ENCODE measurements at regions not wholly inside any gene's neighbourhood (a gene's known extent, or its start where the extent isn't known, plus 50 kb on each side); places are given as distances from the start of the nearest gene placed in this dataset.

DNA sequence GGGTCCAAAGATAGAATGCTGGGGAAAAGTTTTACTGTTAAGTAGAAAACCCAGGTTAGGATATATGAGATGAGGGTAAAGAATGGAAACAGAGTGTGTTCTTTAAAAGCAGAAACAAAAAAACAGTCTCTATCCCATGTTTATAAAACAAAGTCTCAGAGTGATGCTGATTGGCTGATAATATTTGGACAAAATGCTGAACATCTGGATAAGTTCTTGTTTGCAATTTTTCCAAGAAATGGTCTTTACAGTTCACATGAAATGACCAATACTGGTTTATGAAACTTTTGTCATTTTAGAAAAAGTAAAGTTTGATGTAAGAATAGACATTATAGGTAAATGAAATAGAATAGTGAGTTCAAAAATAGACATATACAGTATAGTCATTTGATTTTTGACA is 96.2 kb upstream of the EYS start:
- H3K27me3 ChIP-seq, result no peaks in the 10 kb centered on the region

DNA sequence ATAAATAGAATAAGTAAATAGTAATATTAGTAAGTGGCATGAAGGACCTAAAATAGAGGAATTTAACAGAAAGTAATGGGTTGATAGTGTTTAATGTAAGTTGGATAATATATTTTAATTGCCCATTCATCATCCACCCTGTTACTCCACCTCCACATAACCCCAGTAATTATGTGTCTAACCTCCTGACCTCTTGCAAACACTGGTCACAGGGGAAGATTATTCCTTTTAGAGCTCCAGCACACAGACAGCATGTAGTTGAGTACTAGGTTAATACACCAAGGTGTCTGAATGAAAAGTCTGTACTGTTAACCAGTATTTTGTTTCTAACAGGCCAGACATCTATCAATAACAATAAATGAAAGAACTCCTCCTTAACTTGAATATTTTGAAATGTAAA is 92.4 kb upstream of the EYS start:
- H3K9me3 ChIP-seq (ENCODE audit: low read depth), result no peaks in the 10 kb centered on the region
- H3K79me2 ChIP-seq, result no peaks in the 10 kb centered on the region
- no peak overlapping the region for H3K27ac ChIP-seq
- no peak overlapping the region for H3K4me3 ChIP-seq
- H3K4me1 ChIP-seq (ENCODE audit: insufficient read depth), result peaks cover 3% of the 10 kb centered on the region
- no peaks in the 10 kb centered on the region for H3K9me2 ChIP-seq (replicated peaks; ENCODE audit: insufficient read depth)
- no peaks in the 10 kb centered on the region for H4K20me1 ChIP-seq (ENCODE audit: insufficient read depth, poor library complexity, severe bottlenecking)
- no peak overlapping the region for H3K4me2 ChIP-seq
- no peak overlapping the region for H2AFZ ChIP-seq
- no peaks in the 10 kb centered on the region for H3K27me3 ChIP-seq
- DNase-seq (ENCODE audit: low spot score), result no peak
- H3K36me3 ChIP-seq (replicated peaks; ENCODE audit: insufficient read depth, low read depth), result no peaks in the 10 kb centered on the region
- TF ChIP-seq EZH2phosphoT487 (IDR thresholded peaks at IDR 0.05; ENCODE audit: low read depth, severe bottlenecking, unreplicated experiment) (no peak), EZH2 (IDR thresholded peaks at IDR 0.05; ENCODE audit: borderline replicate concordance) (no peak)
- TF ChIP-seq, protein P1, sequence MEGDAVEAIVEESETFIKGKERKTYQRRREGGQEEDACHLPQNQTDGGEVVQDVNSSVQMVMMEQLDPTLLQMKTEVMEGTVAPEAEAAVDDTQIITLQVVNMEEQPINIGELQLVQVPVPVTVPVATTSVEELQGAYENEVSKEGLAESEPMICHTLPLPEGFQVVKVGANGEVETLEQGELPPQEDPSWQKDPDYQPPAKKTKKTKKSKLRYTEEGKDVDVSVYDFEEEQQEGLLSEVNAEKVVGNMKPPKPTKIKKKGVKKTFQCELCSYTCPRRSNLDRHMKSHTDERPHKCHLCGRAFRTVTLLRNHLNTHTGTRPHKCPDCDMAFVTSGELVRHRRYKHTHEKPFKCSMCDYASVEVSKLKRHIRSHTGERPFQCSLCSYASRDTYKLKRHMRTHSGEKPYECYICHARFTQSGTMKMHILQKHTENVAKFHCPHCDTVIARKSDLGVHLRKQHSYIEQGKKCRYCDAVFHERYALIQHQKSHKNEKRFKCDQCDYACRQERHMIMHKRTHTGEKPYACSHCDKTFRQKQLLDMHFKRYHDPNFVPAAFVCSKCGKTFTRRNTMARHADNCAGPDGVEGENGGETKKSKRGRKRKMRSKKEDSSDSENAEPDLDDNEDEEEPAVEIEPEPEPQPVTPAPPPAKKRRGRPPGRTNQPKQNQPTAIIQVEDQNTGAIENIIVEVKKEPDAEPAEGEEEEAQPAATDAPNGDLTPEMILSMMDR (IDR thresholded peaks at IDR 0.05; ENCODE audit: poor library complexity), result no peak

More for the DNA sequence above, 96.2 kb upstream of the EYS start:
- Histone ChIP-seq H3K36me3 (replicated peaks; ENCODE audit: insufficient read depth, low read depth) (no peaks in the 10 kb centered on the region), H3K27ac (no peak overlapping the region), H3K4me3 (no peak overlapping the region), H3K9me3 (ENCODE audit: low read depth) (no peaks in the 10 kb centered on the region), H2AFZ (no peak overlapping the region), H3K9me2 (replicated peaks; ENCODE audit: insufficient read depth) (no peaks in the 10 kb centered on the region), H4K20me1 (ENCODE audit: insufficient read depth, poor library complexity, severe bottlenecking) (no peaks in the 10 kb centered on the region), H3K79me2 (no peaks in the 10 kb centered on the region), H3K4me1 (ENCODE audit: insufficient read depth) (peaks cover 3% of the 10 kb centered on the region), H3K4me2 (no peak overlapping the region)
- TF ChIP-seq EZH2 (IDR thresholded peaks at IDR 0.05; ENCODE audit: borderline replicate concordance), result no peak
- no peak for TF ChIP-seq EZH2phosphoT487 (IDR thresholded peaks at IDR 0.05; ENCODE audit: low read depth, severe bottlenecking, unreplicated experiment)
- TF ChIP-seq, protein P1 (IDR thresholded peaks at IDR 0.05; ENCODE audit: poor library complexity), result no peak
- no peak for DNase-seq (ENCODE audit: low spot score)

DNA sequence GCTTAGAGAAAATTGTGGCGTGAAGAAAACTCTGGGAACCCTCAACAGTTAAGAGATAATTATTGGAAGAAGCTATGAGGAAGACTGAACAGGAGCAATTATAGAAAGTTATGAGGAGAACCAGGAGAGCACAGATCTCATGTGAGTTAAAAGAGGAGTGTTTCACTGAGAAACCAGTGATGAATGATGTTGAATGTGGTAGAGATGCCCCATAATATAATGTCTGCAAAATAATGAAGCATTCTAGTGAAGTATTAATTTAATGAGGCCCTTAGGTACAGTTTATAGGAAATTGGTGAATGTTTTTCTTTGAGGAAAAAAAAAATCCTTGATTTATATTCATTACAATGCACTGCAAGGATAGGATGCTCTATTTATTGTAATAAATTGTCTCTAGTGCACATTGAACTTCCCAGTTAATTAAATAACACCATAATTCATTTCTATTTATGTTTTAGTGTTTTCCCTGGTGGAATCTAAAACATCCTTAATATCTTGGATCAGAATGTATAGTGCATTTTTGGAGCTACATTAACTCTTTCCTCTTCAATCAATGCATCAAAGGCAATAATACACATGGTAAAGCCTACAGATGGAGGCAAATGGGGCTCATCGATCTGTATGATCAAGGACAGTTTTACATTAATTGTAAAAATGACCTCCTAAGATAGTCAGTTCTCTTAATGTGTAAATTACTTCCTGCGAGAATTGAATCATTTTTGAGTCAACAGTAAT is 91.4 kb upstream of the EYS start:
- H3K27me3 ChIP-seq, result no peaks in the 10 kb centered on the region
- no peak overlapping the region for H3K4me2 ChIP-seq
- no peak overlapping the region for H2AFZ ChIP-seq
- no peak for DNase-seq (ENCODE audit: low spot score)
- no peaks in the 10 kb centered on the region for H3K9me2 ChIP-seq (replicated peaks; ENCODE audit: insufficient read depth)
- TF ChIP-seq EZH2 (IDR thresholded peaks at IDR 0.05; ENCODE audit: borderline replicate concordance) (no peak), EZH2phosphoT487 (IDR thresholded peaks at IDR 0.05; ENCODE audit: low read depth, severe bottlenecking, unreplicated experiment) (no peak)
- TF ChIP-seq, protein P1 (IDR thresholded peaks at IDR 0.05; ENCODE audit: poor library complexity), result no peak
- H3K4me1 ChIP-seq (ENCODE audit: insufficient read depth), result peaks cover 3% of the 10 kb centered on the region
- no peaks in the 10 kb centered on the region for H3K79me2 ChIP-seq
- H4K20me1 ChIP-seq (ENCODE audit: insufficient read depth, poor library complexity, severe bottlenecking), result no peaks in the 10 kb centered on the region
- no peak overlapping the region for H3K27ac ChIP-seq
- H3K36me3 ChIP-seq (replicated peaks; ENCODE audit: insufficient read depth, low read depth), result no peaks in the 10 kb centered on the region
- no peak overlapping the region for H3K4me3 ChIP-seq
- H3K9me3 ChIP-seq (ENCODE audit: low read depth), result no peaks in the 10 kb centered on the region
- WGBS (ENCODE audit: low lambda C conversion rate, missing lambda C conversion rate), result 73% methylated on average over 3 of the region's 3 CpGs

Data from hepatocyte (in vitro differentiated cells).